Neural cell (in vitro differentiated cells): ENCODE measurements at regions not wholly inside any gene's neighbourhood (a gene's known extent, or its start where the extent isn't known, plus 50 kb on each side); places are given as distances from the start of the nearest gene placed in this dataset.

Source experiments
- H2AFZ ChIP-seq: fragments of 200-600, 300-800 bp; sonication (generic), shearing (Covaris generic); 2 replicates; pipeline ENCODE4 v1.6.0; 2014; ENCODE audit warnings: low read depth, mild to moderate bottlenecking, antibody characterized with exemption, low read length, moderate library complexity
- H3F3A ChIP-seq: fragments of 200-600 bp; shearing (Covaris generic); 2 replicates; pipeline ENCODE4 v1.6.1; 2016; ENCODE audit warnings: mild to moderate bottlenecking, moderate library complexity, mixed read lengths, antibody characterized with exemption, low read length; ENCODE audit not compliant: insufficient read depth, poor library complexity, severe bottlenecking
- H3K27ac ChIP-seq: fragments of 200-600, 300-800 bp; sonication (generic), shearing (Covaris generic); 2 replicates; pipeline ENCODE4 v1.5.1; 2014; ENCODE audit warnings: mild to moderate bottlenecking, low read length, moderate library complexity
- H3K27me3 ChIP-seq: fragments of 300-800, 200-600 bp; sonication (generic), shearing (Covaris generic); 2 replicates; pipeline ENCODE4 v1.6.0; 2014; ENCODE audit warnings: mild to moderate bottlenecking, low read depth, low read length, moderate library complexity; ENCODE audit not compliant: insufficient read depth
- H3K36me3 ChIP-seq: fragments of 300-800, 200-600 bp; sonication (generic), shearing (Covaris generic); 2 replicates; pipeline ENCODE4 v1.5.1; 2014; ENCODE audit warnings: mild to moderate bottlenecking, antibody characterized with exemption, low read length, moderate library complexity; ENCODE audit not compliant: insufficient read depth
- H3K4me2 ChIP-seq: fragments of 300-800, 200-600 bp; sonication (generic), shearing (Covaris generic); 2 replicates; pipeline ENCODE4 v1.6.0; 2014; ENCODE audit warnings: mild to moderate bottlenecking, low read length
- H3K4me3 ChIP-seq: fragments of 300-800, 200-600 bp; sonication (generic), shearing (Covaris generic); 2 replicates; pipeline ENCODE4 v1.5.1; 2014; ENCODE audit warnings: mild to moderate bottlenecking, low read length, moderate library complexity
- H3K79me2 ChIP-seq: fragments of 200-600 bp; shearing (Covaris generic); replicated peaks from 2 replicates; pipeline ENCODE4 v1.6.0; 2014; ENCODE audit warnings: mild to moderate bottlenecking, low read length, moderate library complexity; ENCODE audit not compliant: insufficient read depth
- H3K9ac ChIP-seq: fragments of 300-800, 200-600 bp; sonication (generic), shearing (Covaris generic); 2 replicates; pipeline ENCODE4 v1.6.1; 2016; ENCODE audit warnings: mild to moderate bottlenecking, low read length, mixed read lengths
- H3K9me2 ChIP-seq: fragments of 200-600 bp; shearing (Covaris generic); 2 replicates; pipeline ENCODE4 v1.6.1; 2016; ENCODE audit warnings: mild to moderate bottlenecking, low read length, mixed read lengths; ENCODE audit not compliant: insufficient read depth
- H3K9me3 ChIP-seq: fragments of 200-600, 300-800 bp; sonication (generic), shearing (Covaris generic); 2 replicates; pipeline ENCODE4 v1.6.1; 2016; ENCODE audit warnings: mild to moderate bottlenecking, mixed run types, low read length, moderate library complexity, mixed read lengths
- H4K20me1 ChIP-seq: fragments of 200-600 bp; shearing (Covaris generic); 2 replicates; pipeline ENCODE4 v1.6.1; 2016; ENCODE audit warnings: mild to moderate bottlenecking, mixed run types; ENCODE audit not compliant: insufficient read depth
- CTCF ChIP-seq: fragments of 450-650 bp; IDR thresholded peaks from 2 replicates; pipeline ENCODE4 v1.5.1; 2014; ENCODE audit warnings: antibody characterized with exemption, mild to moderate bottlenecking, moderate library complexity; ENCODE audit not compliant: poor library complexity, severe bottlenecking
- EP300 ChIP-seq: fragments of 450-650 bp; conservative IDR thresholded peaks from 2 replicates; pipeline ENCODE4 v1.6.1; 2014; ENCODE audit warnings: antibody characterized with exemption, mild to moderate bottlenecking, moderate library complexity; ENCODE audit not compliant: poor library complexity, severe bottlenecking
- EZH2 ChIP-seq: fragments of 200-600, 300-800 bp; shearing (Covaris generic), sonication (generic); IDR thresholded peaks from 2 replicates; pipeline ENCODE4 v1.6.1; 2014; ENCODE audit warnings: antibody characterized with exemption, low read length, borderline replicate concordance, mild to moderate bottlenecking; ENCODE audit not compliant: insufficient read depth, poor library complexity, severe bottlenecking
- MXI1 ChIP-seq: fragments of 450-650 bp; conservative IDR thresholded peaks from 2 replicates; pipeline ENCODE4 v1.6.1; 2014; ENCODE audit warnings: antibody characterized with exemption, mild to moderate bottlenecking; ENCODE audit not compliant: poor library complexity, severe bottlenecking
- POLR2AphosphoS5 ChIP-seq: IDR thresholded peaks from 2 replicates; pipeline ENCODE4 v1.6.1; 2012
- RAD21 ChIP-seq: fragments of 450-650 bp; conservative IDR thresholded peaks from 2 replicates; pipeline ENCODE4 v1.6.1; 2014; ENCODE audit warnings: antibody characterized with exemption, mild to moderate bottlenecking, moderate library complexity
- SMC3 ChIP-seq: fragments of 450-650 bp; conservative IDR thresholded peaks from 2 replicates; pipeline ENCODE4 v1.6.1; 2014; ENCODE audit warnings: antibody characterized with exemption, mild to moderate bottlenecking, moderate library complexity; ENCODE audit not compliant: poor library complexity
- TAF1 ChIP-seq: IDR thresholded peaks from 2 replicates; pipeline ENCODE4 v1.6.1; 2012; ENCODE audit warnings: low read depth
- TF ChIP-seq, protein P1 (sequence below): IDR thresholded peaks from 2 replicates; pipeline ENCODE4 v1.6.1; 2012; ENCODE audit warnings: borderline replicate concordance

- Histone ChIP-seq H3K4me2 (no peak overlapping the region), H3K9me2 (no peaks in the 10 kb centered on the region), H3K27me3 (no peaks in the 10 kb centered on the region), H3K36me3 (no peaks in the 10 kb centered on the region), H3K9ac (no peak overlapping the region), H3K79me2 (no peaks in the 10 kb centered on the region), H4K20me1 (no peaks in the 10 kb centered on the region), H3K27ac (no peak overlapping the region), H3K9me3 (no peaks in the 10 kb centered on the region), H2AFZ (no peak overlapping the region), H3K4me3 (no peak overlapping the region), H3F3A (no peaks in the 10 kb centered on the region)
- TF ChIP-seq EZH2 (no peak), MXI1 (no peak), RAD21 (no peak), SMC3 (no peak), POLR2AphosphoS5 (no peak), EP300 (no peak), TAF1 (no peak), CTCF (no peak)
- TF ChIP-seq, protein P1, sequence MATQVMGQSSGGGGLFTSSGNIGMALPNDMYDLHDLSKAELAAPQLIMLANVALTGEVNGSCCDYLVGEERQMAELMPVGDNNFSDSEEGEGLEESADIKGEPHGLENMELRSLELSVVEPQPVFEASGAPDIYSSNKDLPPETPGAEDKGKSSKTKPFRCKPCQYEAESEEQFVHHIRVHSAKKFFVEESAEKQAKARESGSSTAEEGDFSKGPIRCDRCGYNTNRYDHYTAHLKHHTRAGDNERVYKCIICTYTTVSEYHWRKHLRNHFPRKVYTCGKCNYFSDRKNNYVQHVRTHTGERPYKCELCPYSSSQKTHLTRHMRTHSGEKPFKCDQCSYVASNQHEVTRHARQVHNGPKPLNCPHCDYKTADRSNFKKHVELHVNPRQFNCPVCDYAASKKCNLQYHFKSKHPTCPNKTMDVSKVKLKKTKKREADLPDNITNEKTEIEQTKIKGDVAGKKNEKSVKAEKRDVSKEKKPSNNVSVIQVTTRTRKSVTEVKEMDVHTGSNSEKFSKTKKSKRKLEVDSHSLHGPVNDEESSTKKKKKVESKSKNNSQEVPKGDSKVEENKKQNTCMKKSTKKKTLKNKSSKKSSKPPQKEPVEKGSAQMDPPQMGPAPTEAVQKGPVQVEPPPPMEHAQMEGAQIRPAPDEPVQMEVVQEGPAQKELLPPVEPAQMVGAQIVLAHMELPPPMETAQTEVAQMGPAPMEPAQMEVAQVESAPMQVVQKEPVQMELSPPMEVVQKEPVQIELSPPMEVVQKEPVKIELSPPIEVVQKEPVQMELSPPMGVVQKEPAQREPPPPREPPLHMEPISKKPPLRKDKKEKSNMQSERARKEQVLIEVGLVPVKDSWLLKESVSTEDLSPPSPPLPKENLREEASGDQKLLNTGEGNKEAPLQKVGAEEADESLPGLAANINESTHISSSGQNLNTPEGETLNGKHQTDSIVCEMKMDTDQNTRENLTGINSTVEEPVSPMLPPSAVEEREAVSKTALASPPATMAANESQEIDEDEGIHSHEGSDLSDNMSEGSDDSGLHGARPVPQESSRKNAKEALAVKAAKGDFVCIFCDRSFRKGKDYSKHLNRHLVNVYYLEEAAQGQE, result no peak
Observed at GRCh38 chr4:176422001-176422400, 102.2 kb downstream of the SPCS3 start.

GRCh38 chr4:176422511-176422910, 102.7 kb downstream of the SPCS3 start:
- Histone ChIP-seq H4K20me1 (no peaks in the 10 kb centered on the region), H3F3A (no peaks in the 10 kb centered on the region), H2AFZ (no peak overlapping the region), H3K9me3 (no peaks in the 10 kb centered on the region), H3K9ac (no peak overlapping the region), H3K4me2 (no peak overlapping the region), H3K36me3 (no peaks in the 10 kb centered on the region), H3K79me2 (no peaks in the 10 kb centered on the region), H3K9me2 (no peaks in the 10 kb centered on the region), H3K4me3 (no peak overlapping the region), H3K27me3 (no peaks in the 10 kb centered on the region), H3K27ac (no peak overlapping the region)
- TF ChIP-seq, protein P1, result no peak
- no peak for TF ChIP-seq EP300
- TF ChIP-seq SMC3, result no peak
- no peak for TF ChIP-seq CTCF
- no peak for TF ChIP-seq TAF1
- no peak for TF ChIP-seq MXI1
- TF ChIP-seq EZH2, result no peak
- TF ChIP-seq RAD21, result no peak
- TF ChIP-seq POLR2AphosphoS5, result no peak
